ENCODE measurements at regions not wholly inside any gene's neighbourhood (a gene's known extent, or its start where the extent isn't known, plus 50 kb on each side); places are given as distances from the start of the nearest gene placed in this dataset.
"Not testable (repeated sequence)": the region's sequence is repeated elsewhere in the genome, so short reads cannot be mapped to it uniquely, and the experiment has no call there.

- TF ChIP-seq, protein P1, sequence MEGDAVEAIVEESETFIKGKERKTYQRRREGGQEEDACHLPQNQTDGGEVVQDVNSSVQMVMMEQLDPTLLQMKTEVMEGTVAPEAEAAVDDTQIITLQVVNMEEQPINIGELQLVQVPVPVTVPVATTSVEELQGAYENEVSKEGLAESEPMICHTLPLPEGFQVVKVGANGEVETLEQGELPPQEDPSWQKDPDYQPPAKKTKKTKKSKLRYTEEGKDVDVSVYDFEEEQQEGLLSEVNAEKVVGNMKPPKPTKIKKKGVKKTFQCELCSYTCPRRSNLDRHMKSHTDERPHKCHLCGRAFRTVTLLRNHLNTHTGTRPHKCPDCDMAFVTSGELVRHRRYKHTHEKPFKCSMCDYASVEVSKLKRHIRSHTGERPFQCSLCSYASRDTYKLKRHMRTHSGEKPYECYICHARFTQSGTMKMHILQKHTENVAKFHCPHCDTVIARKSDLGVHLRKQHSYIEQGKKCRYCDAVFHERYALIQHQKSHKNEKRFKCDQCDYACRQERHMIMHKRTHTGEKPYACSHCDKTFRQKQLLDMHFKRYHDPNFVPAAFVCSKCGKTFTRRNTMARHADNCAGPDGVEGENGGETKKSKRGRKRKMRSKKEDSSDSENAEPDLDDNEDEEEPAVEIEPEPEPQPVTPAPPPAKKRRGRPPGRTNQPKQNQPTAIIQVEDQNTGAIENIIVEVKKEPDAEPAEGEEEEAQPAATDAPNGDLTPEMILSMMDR (conservative IDR thresholded peaks at IDR 0.05; ENCODE audit: low read length), result no peak
- H3K4me3 ChIP-seq (ENCODE audit: low read length), result no peak overlapping the region
- no peak for DNase-seq (ENCODE audit: low read depth)
Observed at GRCh38 chr11:50187220-50187619, 154.5 kb downstream of the OR4C45 start.

GRCh38 chr11:50188040-50188439 lies 155.4 kb downstream of the OR4C45 start:
- no peak overlapping the region for H3K4me3 ChIP-seq (ENCODE audit: low read length)
- TF ChIP-seq, protein P1 (conservative IDR thresholded peaks at IDR 0.05; ENCODE audit: low read length), result no peak
- no peak for DNase-seq (ENCODE audit: low read depth)

DNA sequence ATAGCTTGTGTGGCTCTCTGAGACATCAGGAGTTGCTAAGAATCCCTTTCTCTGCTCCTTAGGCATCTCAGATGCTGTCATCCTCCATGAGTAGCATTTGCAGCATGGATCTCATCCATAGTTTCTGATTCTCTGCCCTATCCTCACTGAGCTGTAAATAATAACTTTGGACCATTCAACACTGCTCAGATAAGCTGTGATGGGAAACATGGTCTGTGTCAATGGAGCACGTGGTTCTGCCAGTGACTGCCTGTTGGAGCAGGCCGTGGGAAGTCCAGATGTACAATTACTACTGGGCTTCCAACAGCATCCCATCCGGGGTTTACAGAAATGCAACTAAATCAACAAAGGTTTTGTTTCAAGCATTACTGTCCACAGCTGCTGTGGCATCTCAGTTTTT lies 160.1 kb downstream of the OR4C45 start:
- DNase-seq (ENCODE audit: low read depth), result no peak
- TF ChIP-seq, protein P1 (conservative IDR thresholded peaks at IDR 0.05; ENCODE audit: low read length), result no peak
- no peak overlapping the region for H3K4me3 ChIP-seq (ENCODE audit: low read length)

DNA sequence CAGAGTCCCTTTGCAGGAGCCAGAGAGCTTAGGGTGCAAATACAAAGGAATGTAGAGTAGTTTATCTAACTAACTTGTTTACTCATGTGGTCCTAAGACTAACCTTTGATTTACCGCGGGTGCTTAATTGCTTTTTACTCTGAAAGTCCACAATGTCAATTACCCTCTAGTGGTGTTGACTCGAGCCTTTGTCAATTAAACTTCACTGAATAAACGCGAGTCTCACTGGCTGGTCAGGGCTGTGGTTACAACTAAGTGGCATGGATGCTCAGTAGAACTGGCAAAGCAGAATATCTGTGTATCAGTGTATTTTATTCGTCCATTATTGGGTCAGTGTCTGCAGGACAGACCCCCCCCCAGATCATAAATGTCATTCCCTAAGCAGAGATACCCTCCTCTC lies 181.7 kb downstream of the OR4C45 start:
- DNase-seq (ENCODE audit: low read depth), result no peak
- TF ChIP-seq, protein P1 (conservative IDR thresholded peaks at IDR 0.05; ENCODE audit: low read length), result no peak
- H3K4me3 ChIP-seq (ENCODE audit: low read length), result no peak overlapping the region

DNA sequence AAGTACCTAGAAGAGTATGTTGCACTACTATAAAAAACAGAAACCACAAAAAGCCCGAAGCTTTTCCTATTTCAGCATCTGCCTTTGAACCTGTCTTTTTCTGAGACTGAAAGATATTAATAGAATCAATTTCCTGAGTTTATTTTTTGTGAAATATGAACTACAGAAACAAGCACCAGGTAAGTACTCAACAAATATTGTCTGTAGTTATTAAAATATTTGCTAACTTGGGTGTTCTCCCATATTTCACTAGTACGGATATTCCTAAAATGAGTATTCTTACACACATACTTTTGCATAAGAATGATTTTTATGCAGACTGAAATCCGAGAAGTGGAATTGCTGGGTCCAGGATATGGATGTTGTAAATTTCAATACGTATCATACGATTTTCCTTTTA lies 188.0 kb downstream of the OR4C45 start:
- no peak for DNase-seq (ENCODE audit: low read depth)
- H3K4me3 ChIP-seq (ENCODE audit: low read length), result no peak overlapping the region
- TF ChIP-seq, protein P1 (conservative IDR thresholded peaks at IDR 0.05; ENCODE audit: low read length), result no peak

GRCh38 chr11:50238368-50238767 lies 205.7 kb downstream of the OR4C45 start:
- not testable (repeated sequence) for H3K4me3 ChIP-seq (ENCODE audit: low read length); DNase-seq (ENCODE audit: low read depth)

- DNase-seq (ENCODE audit: low read depth), result no peak
- TF ChIP-seq, protein P1 (conservative IDR thresholded peaks at IDR 0.05; ENCODE audit: low read length), result no peak
- H3K4me3 ChIP-seq (ENCODE audit: low read length), result no peak overlapping the region
Observed at GRCh38 chr11:50246183-50246582, 213.5 kb downstream of the OR4C45 start.

GRCh38 chr11:50246699-50247098 lies 214.0 kb downstream of the OR4C45 start:
- H3K4me3 ChIP-seq (ENCODE audit: low read length), result no peak overlapping the region
- TF ChIP-seq, protein P1 (conservative IDR thresholded peaks at IDR 0.05; ENCODE audit: low read length), result no peak
- DNase-seq (ENCODE audit: low read depth), result no peak
